Cardiac muscle cell (in vitro differentiated cells and primary cell): ENCODE measurements at regions not wholly inside any gene's neighbourhood (a gene's known extent, or its start where the extent isn't known, plus 50 kb on each side); places are given as distances from the start of the nearest gene placed in this dataset.

Source experiments
- DNase-seq, 2 donors: peaks; one replicate each; pipeline versions ENCODE4 v3.0.0 to v3.0.0-alpha.2; 2010 to 2017; ENCODE audit warnings: low read depth in 1 of 2, low spot score in 1 of 2
- H3K27ac ChIP-seq: fragments of 200-600 bp; sonication (generic); 2 replicates; pipeline ENCODE4 v1.5.1; 2016
- H3K27me3 ChIP-seq: fragments of 200-600 bp; sonication (generic); 2 replicates; pipeline ENCODE4 v1.6.0; 2016; ENCODE audit warnings: control low read depth
- H3K36me3 ChIP-seq: fragments of 200-600 bp; sonication (generic); 2 replicates; pipeline ENCODE4 v1.5.1; 2016; ENCODE audit warnings: control low read depth
- H3K4me1 ChIP-seq: fragments of 200-600 bp; sonication (generic); 2 replicates; pipeline ENCODE4 v1.8.1; 2017; ENCODE audit warnings: low read depth, mild to moderate bottlenecking, mixed run types
- H3K4me3 ChIP-seq: fragments of 200-600 bp; sonication (generic); 2 replicates; pipeline ENCODE4 v1.5.1; 2016; ENCODE audit warnings: mild to moderate bottlenecking
- H3K9me3 ChIP-seq: fragments of 200-600 bp; sonication (generic); 2 replicates; pipeline ENCODE4 v1.5.1; 2017; ENCODE audit warnings: low read depth, mild to moderate bottlenecking, control low read depth
- CTCF ChIP-seq: IDR thresholded peaks from 2 replicates; pipeline ENCODE4 v1.5.1; 2012; ENCODE audit warnings: low read depth, mild to moderate bottlenecking, low read length

- Histone ChIP-seq H3K27ac (peak overlapping the region; percentile 33), H3K4me3 (peak overlapping the region; percentile 97), H3K9me3 (no peaks in the 10 kb centered on the region), H3K27me3 (peaks cover 8% of the 10 kb centered on the region), H3K36me3 (no peaks in the 10 kb centered on the region), H3K4me1 (no peaks in the 10 kb centered on the region)
- DNase-seq = peak; percentile 86 to 92
- TF ChIP-seq CTCF = no peak
Observed at GRCh38 chrX:2608638-2609430, 82.3 kb upstream of the CD99 start.

- DNase-seq = no peak
- H3K9me3 ChIP-seq = no peaks in the 10 kb centered on the region
- no peak for TF ChIP-seq CTCF
Observed at GRCh38 chrX:2607113-2607512, 84.0 kb upstream of the CD99 start.

DNA sequence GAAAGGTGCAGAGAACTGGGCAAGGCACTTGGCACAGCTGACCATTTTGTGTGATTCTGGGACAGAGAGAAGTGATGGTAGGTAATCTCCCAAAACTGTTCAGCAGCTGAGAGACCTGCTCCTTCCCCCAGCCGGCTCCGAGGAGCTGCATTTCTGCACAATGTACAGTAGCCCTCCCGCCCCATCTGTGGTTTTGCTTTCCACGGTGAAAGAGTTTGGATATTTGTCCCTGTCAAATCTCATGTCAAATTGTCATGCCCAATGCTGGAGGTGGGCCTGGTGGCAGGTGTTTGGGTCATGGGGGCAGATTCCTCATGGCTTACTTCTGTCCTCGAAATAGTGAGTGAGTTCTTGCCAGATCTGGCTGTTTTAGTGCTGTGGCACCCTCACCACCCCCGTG is 90.5 kb upstream of the CD99 start:
- no peaks in the 10 kb centered on the region for H3K27me3 ChIP-seq
- H3K4me1 ChIP-seq = no peaks in the 10 kb centered on the region
- DNase-seq = no peak
- no peaks in the 10 kb centered on the region for H3K9me3 ChIP-seq
- no peak overlapping the region for H3K27ac ChIP-seq
- no peaks in the 10 kb centered on the region for H3K36me3 ChIP-seq
- H3K4me3 ChIP-seq = no peak overlapping the region
- no peak for TF ChIP-seq CTCF

More at GRCh38 chrX:2607113-2607512, 84.0 kb upstream of the CD99 start:
- H3K36me3 ChIP-seq = no peaks in the 10 kb centered on the region
- H3K4me1 ChIP-seq = no peaks in the 10 kb centered on the region
- peaks cover 8% of the 10 kb centered on the region for H3K27me3 ChIP-seq
- no peak overlapping the region for H3K4me3 ChIP-seq
- H3K27ac ChIP-seq = no peak overlapping the region

DNA sequence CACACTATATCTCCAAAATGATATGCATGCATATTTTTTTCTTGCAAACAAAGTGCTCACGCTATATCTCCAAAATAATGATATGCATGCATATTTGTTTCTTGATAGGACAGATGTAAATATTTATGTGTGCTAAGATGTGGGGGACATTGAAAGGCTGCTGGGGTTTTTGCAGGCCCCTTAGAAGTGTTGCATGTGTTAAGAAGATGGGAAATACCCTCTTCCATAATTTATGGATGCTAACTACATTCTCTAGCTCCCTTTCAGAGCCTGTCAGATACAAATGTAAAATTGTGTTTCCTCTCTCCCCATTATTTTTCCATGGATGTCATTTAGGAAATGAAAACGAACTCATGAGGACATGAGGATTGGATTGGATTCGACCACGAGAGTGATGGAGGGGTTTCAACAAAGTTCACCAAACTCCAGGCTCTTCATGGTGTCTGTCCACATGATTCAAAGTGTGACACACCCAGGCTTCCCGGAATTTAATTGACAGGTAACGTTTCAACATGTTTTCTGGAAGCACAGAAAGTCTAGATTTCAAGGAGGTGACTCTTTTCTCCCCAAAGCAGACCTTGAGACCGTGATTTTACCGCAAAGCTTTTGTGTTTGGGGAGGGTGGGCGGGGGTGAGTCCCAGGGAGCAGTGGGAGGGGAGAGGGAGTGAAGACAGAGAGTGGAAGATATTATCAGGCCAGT is 94.4 kb upstream of the CD99 start:
- DNase-seq = no peak
- no peak overlapping the region for H3K27ac ChIP-seq
- H3K4me3 ChIP-seq = no peak overlapping the region

GRCh38 chrX:2596045-2596444 is 95.0 kb upstream of the CD99 start:
- no peaks in the 10 kb centered on the region for H3K36me3 ChIP-seq
- TF ChIP-seq CTCF = no peak
- no peaks in the 10 kb centered on the region for H3K4me1 ChIP-seq
- H3K27me3 ChIP-seq = no peaks in the 10 kb centered on the region
- no peaks in the 10 kb centered on the region for H3K9me3 ChIP-seq
- no peak overlapping the region for H3K27ac ChIP-seq
- no peak for DNase-seq
- no peak overlapping the region for H3K4me3 ChIP-seq

More for the DNA sequence above, 94.4 kb upstream of the CD99 start:
- Histone ChIP-seq H3K9me3 (no peaks in the 10 kb centered on the region), H3K4me1 (no peaks in the 10 kb centered on the region), H3K27me3 (no peaks in the 10 kb centered on the region), H3K36me3 (no peaks in the 10 kb centered on the region)
- no peak for TF ChIP-seq CTCF
